Natural killer cell treated with Interleukin-12 subunit alpha and Interleukin-12 subunit beta and Interleukin-15 and Interleukin-18, amount 100 ng/mL, for 72 hours (primary cell): ENCODE measurements at regions not wholly inside any gene's neighbourhood (a gene's known extent, or its start where the extent isn't known, plus 50 kb on each side); places are given as distances from the start of the nearest gene placed in this dataset.
"Not testable (repeated sequence)": the region's sequence is repeated elsewhere in the genome, so short reads cannot be mapped to it uniquely, and the experiment has no call there.

ENCODE experiments used
- ATAC-seq, 2 donors: fragments of 150-1000 bp; cut with Tn5 transposase in 1 of 2; sonication (Bioruptor Pico), chemical (Tn5 transposase) in 1 of 2; 2 replicates each; pipeline ENCODE4 v1.10.0; 2021
- DNase-seq: peaks from one replicate; pipeline ENCODE4 v3.0.0; 2022; ENCODE audit warnings: low spot score
- H3K27ac Mint-ChIP-seq, 2 donors: 1 replicate in 1 of 2; 2 replicates in 1 of 2; pipeline ENCODE4 v1.8.0; 2022; ENCODE audit warnings: mixed read lengths in 2 of 2, mild to moderate bottlenecking in 1 of 2, moderate library complexity in 1 of 2
- H3K27me3 Mint-ChIP-seq, 2 donors: 1 replicate in 1 of 2; 2 replicates in 1 of 2; pipeline ENCODE4 v1.8.0; 2022; ENCODE audit warnings: mixed read lengths in 2 of 2
- H3K36me3 Mint-ChIP-seq: one replicate; pipeline ENCODE4 v1.8.0; 2022; ENCODE audit warnings: mixed read lengths
- H3K4me1 Mint-ChIP-seq, 2 donors: 1 replicate in 1 of 2; 2 replicates in 1 of 2; pipeline ENCODE4 v1.8.0; 2022; ENCODE audit warnings: low read depth in 2 of 2, mixed read lengths in 2 of 2, mild to moderate bottlenecking in 1 of 2
- H3K4me3 Mint-ChIP-seq: one replicate; pipeline ENCODE4 v1.8.0; 2022; ENCODE audit warnings: mixed read lengths
- H3K9me3 Mint-ChIP-seq: 2 replicates; pipeline ENCODE4 v1.8.0; 2022; ENCODE audit warnings: mixed read lengths

GRCh38 chr10:36769741-36770140 lies 355.7 kb upstream of the ANKRD30A start:
- not testable (repeated sequence) for H3K36me3 Mint-ChIP-seq, H3K27me3 Mint-ChIP-seq, DNase-seq, H3K4me3 Mint-ChIP-seq, H3K27ac Mint-ChIP-seq, ATAC-seq, H3K9me3 Mint-ChIP-seq, H3K4me1 Mint-ChIP-seq

- Mint-ChIP-seq H3K4me3 (no peak overlapping the region), H3K9me3 (peaks cover 3% of the 10 kb centered on the region), H3K4me1 (no peaks in the 10 kb centered on the region), H3K27ac (no peak overlapping the region), H3K27me3 (no peaks in the 10 kb centered on the region), H3K36me3 (no peaks in the 10 kb centered on the region)
- DNase-seq = no peak
- no peak for ATAC-seq
These were observed 358.5 kb upstream of the ANKRD30A start for GRCh38 chr10:36766940-36767339.

- Mint-ChIP-seq H3K27me3 (no peaks in the 10 kb centered on the region), H3K4me3 (no peak overlapping the region), H3K9me3 (peaks cover 3% of the 10 kb centered on the region), H3K4me1 (no peaks in the 10 kb centered on the region), H3K27ac (no peak overlapping the region), H3K36me3 (no peaks in the 10 kb centered on the region)
- ATAC-seq = no peak
- no peak for DNase-seq
These were observed 359.0 kb upstream of the ANKRD30A start for GRCh38 chr10:36766415-36766810.

DNA sequence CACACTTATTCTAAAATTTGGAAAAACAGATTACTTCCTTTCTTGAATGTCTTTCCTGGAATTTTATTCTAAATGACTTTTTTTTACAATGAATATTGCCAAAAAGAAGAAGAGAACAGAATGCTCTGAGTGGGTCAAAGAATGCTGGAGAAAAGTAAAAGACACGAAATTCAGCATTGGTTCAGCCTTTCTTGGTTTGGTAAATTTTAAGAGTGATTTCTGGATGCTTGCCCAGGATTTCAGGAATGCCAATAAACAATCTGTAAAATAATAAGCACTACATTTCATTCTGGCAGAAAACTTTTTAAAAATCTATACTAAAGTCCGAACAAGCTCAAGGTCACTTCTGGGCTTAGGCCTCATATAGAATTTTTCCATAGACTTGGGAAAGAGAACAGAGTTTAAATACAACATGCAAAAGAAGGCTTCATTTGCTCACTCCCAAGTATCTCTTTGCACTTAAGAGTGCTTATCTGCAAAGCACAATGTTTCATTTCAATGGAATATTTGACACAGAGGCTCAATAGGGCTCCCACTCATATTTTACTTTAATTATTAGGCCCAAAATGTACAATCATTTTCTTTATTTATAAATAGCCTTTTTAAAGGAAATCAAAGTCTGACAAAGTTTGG lies 359.5 kb upstream of the ANKRD30A start:
- H3K9me3 Mint-ChIP-seq = peaks cover 3% of the 10 kb centered on the region
- no peak for DNase-seq
- no peaks in the 10 kb centered on the region for H3K27me3 Mint-ChIP-seq
- H3K4me1 Mint-ChIP-seq = no peaks in the 10 kb centered on the region
- no peak overlapping the region for H3K27ac Mint-ChIP-seq
- no peaks in the 10 kb centered on the region for H3K36me3 Mint-ChIP-seq
- ATAC-seq = no peak
- H3K4me3 Mint-ChIP-seq = no peak overlapping the region

GRCh38 chr10:36764823-36765222 lies 360.6 kb upstream of the ANKRD30A start:
- H3K4me1 Mint-ChIP-seq = no peaks in the 10 kb centered on the region
- H3K4me3 Mint-ChIP-seq = no peak overlapping the region
- DNase-seq = no peak
- H3K9me3 Mint-ChIP-seq = peaks cover 3% of the 10 kb centered on the region
- no peaks in the 10 kb centered on the region for H3K27me3 Mint-ChIP-seq
- H3K36me3 Mint-ChIP-seq = no peaks in the 10 kb centered on the region
- ATAC-seq = no peak
- no peak overlapping the region for H3K27ac Mint-ChIP-seq

DNA sequence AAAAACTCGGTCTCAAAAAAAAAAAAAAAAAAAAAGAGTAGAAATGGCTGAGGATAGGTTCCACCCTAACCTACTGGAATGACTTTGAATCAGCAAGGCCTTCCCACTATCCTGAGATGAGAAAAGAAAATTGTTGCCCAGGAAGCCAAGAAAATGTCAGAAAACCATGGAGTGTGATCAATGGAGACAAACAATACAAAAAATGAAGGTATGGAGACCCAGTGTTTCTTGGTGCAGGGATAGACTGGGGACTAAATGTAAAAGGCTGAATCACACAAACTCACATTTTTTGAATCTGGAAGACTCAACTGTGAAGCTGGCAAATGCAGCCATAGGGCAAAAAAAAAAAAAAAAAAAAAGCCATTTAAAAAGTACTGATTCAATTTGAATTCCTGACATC lies 364.3 kb upstream of the ANKRD30A start:
- Mint-ChIP-seq H3K4me1 (no peaks in the 10 kb centered on the region), H3K27me3 (no peaks in the 10 kb centered on the region), H3K9me3 (no peaks in the 10 kb centered on the region), H3K36me3 (no peaks in the 10 kb centered on the region), H3K4me3 (no peak overlapping the region), H3K27ac (no peak overlapping the region)
- no peak for DNase-seq
- ATAC-seq = no peak

- H3K27ac Mint-ChIP-seq = no peak overlapping the region
- H3K4me3 Mint-ChIP-seq = no peak overlapping the region
- DNase-seq = no peak
- H3K4me1 Mint-ChIP-seq = no peaks in the 10 kb centered on the region
- no peaks in the 10 kb centered on the region for H3K9me3 Mint-ChIP-seq
- no peaks in the 10 kb centered on the region for H3K36me3 Mint-ChIP-seq
- ATAC-seq = no peak
- H3K27me3 Mint-ChIP-seq = no peaks in the 10 kb centered on the region
These were observed 366.1 kb upstream of the ANKRD30A start for GRCh38 chr10:36759141-36759805.

DNA sequence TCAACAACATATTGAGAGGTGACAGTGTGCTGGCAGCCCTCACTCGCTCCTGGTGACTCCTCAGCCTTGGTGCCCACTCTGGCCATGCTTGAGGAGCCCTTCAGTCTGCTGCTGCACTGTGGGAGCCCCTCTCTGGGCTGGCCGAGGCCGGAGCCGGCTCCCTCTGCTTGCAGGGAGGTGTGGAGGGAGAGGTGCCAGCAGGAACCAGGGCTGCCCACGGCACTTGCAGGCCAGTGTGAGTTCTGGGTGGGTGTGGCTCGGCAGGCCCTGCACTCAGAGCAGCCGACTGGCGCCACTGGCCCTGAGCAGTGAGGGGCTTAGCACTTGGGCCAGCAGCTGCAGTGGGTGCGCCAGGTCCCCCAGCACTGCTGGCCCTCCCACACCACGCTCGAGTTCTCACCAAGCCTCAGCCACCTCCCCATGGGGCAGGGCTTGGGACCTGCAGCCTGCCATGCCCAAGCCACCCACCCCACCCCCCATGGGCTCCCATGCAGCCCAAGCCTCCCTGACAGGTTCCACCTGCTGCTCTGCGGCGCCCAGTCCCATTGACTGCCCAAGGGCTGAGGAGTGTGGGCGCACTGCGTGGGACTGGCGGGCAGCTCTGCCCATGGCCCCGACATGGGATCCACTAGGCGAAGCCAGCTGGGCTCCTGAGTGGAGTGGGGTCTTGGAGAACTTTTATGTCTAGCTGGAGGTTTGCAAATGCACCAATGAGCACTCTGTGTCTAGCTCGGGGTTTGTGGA lies 377.1 kb upstream of the ANKRD30A start:
- no peak for ATAC-seq
- Mint-ChIP-seq H3K4me1 (no peaks in the 10 kb centered on the region), H3K4me3 (no peak overlapping the region)

GRCh38 chr10:36739884-36740445 lies 385.4 kb upstream of the ANKRD30A start:
- no peaks in the 10 kb centered on the region for H3K4me1 Mint-ChIP-seq
- no peak overlapping the region for H3K27ac Mint-ChIP-seq
- H3K27me3 Mint-ChIP-seq = no peaks in the 10 kb centered on the region
- no peak overlapping the region for H3K4me3 Mint-ChIP-seq
- peaks cover 3% of the 10 kb centered on the region for H3K9me3 Mint-ChIP-seq
- H3K36me3 Mint-ChIP-seq = no peaks in the 10 kb centered on the region
- ATAC-seq = no peak
- DNase-seq = no peak

More for the DNA sequence above, 377.1 kb upstream of the ANKRD30A start:
- DNase-seq = no peak
- H3K9me3 Mint-ChIP-seq = no peaks in the 10 kb centered on the region
- H3K27me3 Mint-ChIP-seq = no peaks in the 10 kb centered on the region
- H3K27ac Mint-ChIP-seq = no peak overlapping the region
- no peaks in the 10 kb centered on the region for H3K36me3 Mint-ChIP-seq

DNA sequence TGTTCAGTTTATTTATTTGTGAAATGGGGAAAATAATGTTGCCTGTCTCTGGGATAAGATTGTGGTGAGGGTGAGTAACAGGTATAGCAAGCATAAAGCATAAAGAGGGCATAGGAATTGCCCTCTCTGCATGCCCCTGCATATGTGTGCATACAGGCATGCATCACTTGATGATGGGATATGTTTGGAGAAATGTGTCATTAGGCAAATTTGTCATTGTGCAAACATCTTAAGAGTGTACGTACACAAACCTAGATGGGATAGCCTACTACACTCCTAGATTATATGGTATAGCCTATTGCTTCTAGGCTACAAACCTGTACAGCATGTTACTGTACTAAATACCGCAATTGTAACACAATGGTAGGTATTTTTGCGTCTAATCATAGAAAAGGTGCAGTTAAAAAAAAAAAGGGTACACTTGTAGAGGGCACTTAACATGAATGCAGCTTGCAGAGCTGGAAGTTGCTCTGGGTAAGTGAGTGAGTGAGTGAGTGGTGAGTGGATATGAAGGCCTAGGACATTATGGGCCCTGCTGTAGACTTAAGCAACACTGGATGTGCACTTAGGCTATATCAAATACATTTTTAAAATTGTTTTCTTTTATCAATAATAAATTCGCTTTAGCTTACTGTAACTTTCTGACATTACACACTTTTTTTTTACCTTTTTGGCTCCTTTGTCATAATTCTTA lies 386.5 kb upstream of the ANKRD30A start:
- Mint-ChIP-seq H3K4me3 (no peak overlapping the region), H3K9me3 (peaks cover 3% of the 10 kb centered on the region), H3K27ac (no peak overlapping the region), H3K4me1 (no peaks in the 10 kb centered on the region), H3K36me3 (no peaks in the 10 kb centered on the region), H3K27me3 (no peaks in the 10 kb centered on the region)
- DNase-seq (no peak), ATAC-seq (no peak)

DNA sequence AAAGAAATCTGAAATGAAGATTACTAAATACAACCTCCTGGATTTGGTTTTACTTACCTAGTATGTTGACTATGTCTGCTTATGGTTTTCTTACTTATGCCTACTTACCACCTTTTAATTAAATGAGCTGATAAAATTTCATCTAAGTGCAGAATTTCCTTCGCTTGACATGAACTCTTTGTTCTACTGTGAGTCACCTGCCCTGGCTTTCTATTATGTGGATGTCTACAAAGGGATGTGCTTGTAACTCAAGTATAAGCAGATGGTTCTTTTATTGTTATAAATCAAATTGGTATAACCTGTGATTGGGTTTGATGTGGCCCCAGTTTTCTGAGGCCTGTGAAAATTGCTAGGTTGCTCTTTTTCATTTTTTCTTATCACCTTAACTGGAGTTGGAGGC lies 389.1 kb upstream of the ANKRD30A start:
- Mint-ChIP-seq H3K4me1 (no peaks in the 10 kb centered on the region), H3K36me3 (no peaks in the 10 kb centered on the region), H3K4me3 (no peak overlapping the region), H3K9me3 (peaks cover 3% of the 10 kb centered on the region), H3K27ac (no peak overlapping the region), H3K27me3 (no peaks in the 10 kb centered on the region)
- DNase-seq (no peak), ATAC-seq (no peak)

GRCh38 chr10:36734590-36734989 lies 390.8 kb upstream of the ANKRD30A start:
- not testable (repeated sequence) for H3K36me3 Mint-ChIP-seq, H3K4me1 Mint-ChIP-seq, H3K27me3 Mint-ChIP-seq, ATAC-seq, H3K9me3 Mint-ChIP-seq, H3K4me3 Mint-ChIP-seq, DNase-seq, H3K27ac Mint-ChIP-seq

DNA sequence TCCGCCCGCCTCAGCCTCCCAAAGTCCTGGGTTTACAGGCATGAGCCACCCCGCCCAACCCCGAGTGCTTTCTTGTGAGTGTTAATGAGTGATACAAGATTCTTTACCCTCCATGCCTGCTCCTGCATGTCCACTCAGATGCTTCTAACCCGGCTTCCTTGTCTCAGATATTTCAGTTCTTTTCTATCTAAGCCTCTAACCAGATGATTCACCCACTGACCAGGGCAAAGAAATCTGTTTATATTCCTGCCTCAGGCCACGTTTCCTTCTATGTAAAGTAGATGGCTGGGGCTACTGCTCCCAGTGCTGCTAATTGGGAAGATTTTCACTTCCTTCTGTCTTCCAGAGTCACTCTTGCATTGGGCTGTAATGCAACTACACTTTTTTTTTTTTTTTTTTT lies 395.1 kb upstream of the ANKRD30A start:
- Mint-ChIP-seq H3K9me3 (no peaks in the 10 kb centered on the region), H3K27ac (no peak overlapping the region), H3K4me3 (no peak overlapping the region), H3K36me3 (peaks cover 4% of the 10 kb centered on the region), H3K27me3 (no peaks in the 10 kb centered on the region), H3K4me1 (no peaks in the 10 kb centered on the region)
- DNase-seq (no peak), ATAC-seq (no peak)

- H3K36me3 Mint-ChIP-seq = peaks cover 4% of the 10 kb centered on the region
- ATAC-seq = no peak
- H3K4me1 Mint-ChIP-seq = no peaks in the 10 kb centered on the region
- H3K27ac Mint-ChIP-seq = no peak overlapping the region
- H3K9me3 Mint-ChIP-seq = no peaks in the 10 kb centered on the region
- no peaks in the 10 kb centered on the region for H3K27me3 Mint-ChIP-seq
- DNase-seq = no peak
- H3K4me3 Mint-ChIP-seq = no peak overlapping the region
These were observed 396.8 kb upstream of the ANKRD30A start for GRCh38 chr10:36728626-36729025.
